Stimulated activated CD8-positive, alpha-beta memory T cell treated with anti-CD3 and anti-CD28 coated beads, Interleukin-2, amount 100 ng/mL, for 1 hour (primary cell): ENCODE measurements at regions not wholly inside any gene's neighbourhood (a gene's known extent, or its start where the extent isn't known, plus 50 kb on each side); places are given as distances from the start of the nearest gene placed in this dataset.
"Not testable (repeated sequence)": the region's sequence is repeated elsewhere in the genome, so short reads cannot be mapped to it uniquely, and the experiment has no call there.

Source experiments
- DNase-seq, 2 donors: peaks; one replicate each; pipeline ENCODE4 v3.0.0-alpha.2; 2020; ENCODE audit warnings: low read depth in 2 of 2

- DNase-seq = no peak
These were observed 84.7 kb downstream of the IRX5 start for GRCh38 chr16:55015181-55015913.

- DNase-seq = no peak
These were observed 85.8 kb downstream of the IRX5 start for GRCh38 chr16:55016515-55016914.

GRCh38 chr16:55017321-55017720 lies 86.7 kb downstream of the IRX5 start:
- no peak for DNase-seq

- DNase-seq = no peak
These were observed 88.2 kb downstream of the IRX5 start for GRCh38 chr16:55018881-55019280.

GRCh38 chr16:55019419-55020131 lies 88.9 kb downstream of the IRX5 start:
- no peak for DNase-seq

- no peak for DNase-seq
These were observed 91.2 kb downstream of the IRX5 start for GRCh38 chr16:55021595-55022475.

GRCh38 chr16:55027260-55027659 lies 96.6 kb downstream of the IRX5 start:
- not testable (repeated sequence) for DNase-seq

GRCh38 chr16:55029509-55029908 lies 98.8 kb downstream of the IRX5 start:
- no peak for DNase-seq

- no peak for DNase-seq
These were observed 100.3 kb downstream of the IRX5 start for GRCh38 chr16:55030944-55031343.

GRCh38 chr16:55031481-55031880 lies 100.8 kb downstream of the IRX5 start:
- DNase-seq = no peak

- DNase-seq = no peak
These were observed 102.8 kb downstream of the IRX5 start for GRCh38 chr16:55033225-55034156.

GRCh38 chr16:55035029-55035428 lies 104.4 kb downstream of the IRX5 start:
- no peak for DNase-seq

- DNase-seq = no peak
These were observed 105.3 kb downstream of the IRX5 start for GRCh38 chr16:55035956-55036355.

GRCh38 chr16:55036371-55036821 lies 105.7 kb downstream of the IRX5 start:
- DNase-seq = no peak

- DNase-seq = no peak
These were observed 106.4 kb downstream of the IRX5 start for GRCh38 chr16:55037046-55037445.

GRCh38 chr16:55037966-55038365 lies 107.3 kb downstream of the IRX5 start:
- DNase-seq = no peak

GRCh38 chr16:55039042-55039441 lies 108.4 kb downstream of the IRX5 start:
- DNase-seq = no peak

GRCh38 chr16:55039511-55039910 lies 108.8 kb downstream of the IRX5 start:
- no peak for DNase-seq

GRCh38 chr16:55039931-55040330 lies 109.3 kb downstream of the IRX5 start:
- no peak for DNase-seq

- DNase-seq = no peak
These were observed 109.9 kb downstream of the IRX5 start for GRCh38 chr16:55040366-55041086.
